HG03280 (cell line): ENCODE measurements at regions not wholly inside any gene's neighbourhood (a gene's known extent, or its start where the extent isn't known, plus 50 kb on each side); places are given as distances from the start of the nearest gene placed in this dataset.

Experiments used
- ATAC-seq: cut with Tn5 transposase; IDR thresholded peaks from one replicate; pipeline ENCODE4 v1.9.1; 2021; ENCODE audit warnings: mild to moderate bottlenecking, moderate library complexity; ENCODE audit not compliant: unreplicated experiment

DNA sequence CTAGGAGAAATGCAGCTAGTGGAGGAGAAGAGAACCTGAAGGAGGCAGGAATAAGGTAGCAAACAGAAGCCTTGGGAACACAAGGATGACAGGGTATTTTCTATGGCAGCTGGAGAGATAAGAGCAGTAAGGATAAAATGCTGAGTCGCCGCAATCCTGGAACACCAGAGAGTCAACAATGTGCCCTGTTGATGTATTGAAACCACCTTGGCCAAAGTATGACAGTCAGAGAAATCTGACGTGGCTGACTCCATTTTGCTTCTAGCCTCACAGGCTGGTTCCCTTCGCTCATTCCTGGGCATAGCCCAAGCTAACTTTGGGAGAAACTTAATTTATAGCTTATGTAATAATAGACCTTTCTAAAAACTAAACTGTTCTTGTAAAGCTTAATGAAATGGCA lies 56.6 kb upstream of the C4orf54 start:
- ATAC-seq: no peak

DNA sequence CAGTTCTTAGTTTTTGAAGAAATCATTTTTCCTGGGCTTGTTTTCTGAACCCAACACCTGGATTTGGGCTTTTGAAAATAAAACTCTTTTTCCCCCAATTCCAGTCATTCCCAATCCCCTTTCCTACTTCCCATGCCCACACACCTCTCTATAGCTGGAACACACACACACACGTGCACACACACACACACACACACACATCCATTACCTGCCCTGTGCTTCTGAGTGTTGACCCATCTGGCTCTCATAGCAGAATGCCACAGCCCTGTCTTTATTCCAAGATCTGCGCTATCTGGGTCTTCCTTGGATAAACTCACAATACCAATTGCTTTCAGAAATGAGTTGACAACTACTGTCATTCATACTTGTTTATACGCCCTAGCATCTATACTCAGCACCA lies 54.9 kb upstream of the C4orf54 start:
- no peak for ATAC-seq

DNA sequence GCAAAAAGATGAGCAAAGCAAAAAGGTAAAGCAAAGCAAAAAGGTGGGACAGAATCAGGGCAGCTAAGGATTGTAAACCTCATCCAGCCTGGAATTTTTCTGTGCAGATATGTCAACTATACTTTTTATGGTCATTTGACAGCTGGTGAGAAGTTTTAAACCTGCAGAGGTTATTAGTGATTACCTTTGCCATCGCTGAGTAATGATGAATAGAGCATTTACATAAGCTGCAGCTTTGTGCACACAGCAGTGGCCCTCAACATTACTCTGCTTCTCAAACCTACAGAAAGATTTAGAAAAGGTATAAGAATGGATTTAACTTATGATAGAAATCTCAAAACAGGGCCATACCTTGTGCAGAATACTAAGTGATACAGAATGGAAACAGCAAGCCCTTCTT lies 54.5 kb upstream of the C4orf54 start:
- ATAC-seq: no peak

DNA sequence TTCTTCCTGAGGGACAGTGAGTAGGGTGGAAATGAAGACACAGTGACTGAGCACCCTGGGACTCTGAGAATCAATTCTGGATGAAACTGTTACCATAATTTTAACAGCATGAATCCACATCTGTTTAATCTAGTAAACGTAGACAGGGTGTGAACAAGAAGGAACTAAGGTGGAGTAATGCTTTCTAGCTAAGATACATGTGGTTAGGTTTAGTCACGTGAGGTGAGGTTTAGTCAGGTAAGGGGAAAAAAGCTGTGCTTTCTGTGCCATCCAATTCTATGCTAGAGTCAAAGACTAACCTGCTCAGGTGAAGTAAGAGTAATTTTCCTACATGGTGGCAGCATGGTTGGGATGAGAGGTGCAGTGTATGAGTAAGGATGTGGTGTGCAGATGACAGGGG lies 54.0 kb upstream of the C4orf54 start:
- ATAC-seq: no peak

DNA sequence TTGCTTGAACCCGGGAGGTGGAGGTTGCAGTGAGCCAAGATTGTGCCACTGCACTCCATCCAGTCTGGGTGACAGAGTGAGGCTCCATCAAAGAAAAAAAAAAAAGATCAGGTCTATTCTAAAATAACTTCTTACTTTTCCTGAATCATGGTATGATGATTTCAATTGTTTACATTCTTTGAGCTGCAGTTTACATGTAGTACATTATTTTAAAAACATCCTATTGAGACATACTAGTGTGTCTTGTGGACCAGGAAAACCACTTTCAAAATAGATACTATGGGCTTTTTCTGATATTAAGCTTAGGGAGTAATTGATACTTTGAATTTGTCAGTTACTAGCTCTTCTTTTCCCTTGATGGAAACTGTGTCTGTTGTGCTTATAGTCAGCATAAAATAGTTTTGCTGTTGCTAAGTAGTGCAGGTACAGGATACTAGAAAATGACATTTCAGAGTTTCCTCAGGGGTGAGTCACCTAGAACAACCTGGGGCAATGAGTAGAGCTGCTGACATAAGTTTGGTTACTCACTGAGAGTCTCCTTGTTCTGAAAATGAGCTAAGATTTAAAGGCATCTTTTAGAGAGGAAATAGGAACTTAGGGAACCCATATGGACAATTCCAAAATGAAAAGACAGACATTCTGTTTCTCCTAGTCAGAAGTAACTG lies 53.2 kb upstream of the C4orf54 start:
- ATAC-seq: no peak

DNA sequence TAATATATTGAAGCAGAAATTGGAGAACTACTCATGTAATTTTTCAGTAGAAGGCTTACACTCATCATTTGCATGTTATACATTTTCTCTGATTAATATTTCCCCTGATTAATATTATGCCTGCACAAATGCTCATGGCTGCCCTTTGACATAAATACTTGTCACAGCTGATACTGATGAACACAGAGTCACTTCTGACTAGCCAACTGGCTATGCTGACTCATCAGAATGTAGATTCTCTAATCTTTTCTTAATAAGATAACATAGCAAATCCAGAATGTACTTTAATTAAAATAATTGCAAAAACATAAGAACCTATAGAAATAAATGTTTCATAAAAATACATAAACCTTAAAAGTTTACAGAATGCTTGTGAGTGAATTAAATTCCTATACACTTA lies 52.4 kb upstream of the C4orf54 start:
- no peak for ATAC-seq

DNA sequence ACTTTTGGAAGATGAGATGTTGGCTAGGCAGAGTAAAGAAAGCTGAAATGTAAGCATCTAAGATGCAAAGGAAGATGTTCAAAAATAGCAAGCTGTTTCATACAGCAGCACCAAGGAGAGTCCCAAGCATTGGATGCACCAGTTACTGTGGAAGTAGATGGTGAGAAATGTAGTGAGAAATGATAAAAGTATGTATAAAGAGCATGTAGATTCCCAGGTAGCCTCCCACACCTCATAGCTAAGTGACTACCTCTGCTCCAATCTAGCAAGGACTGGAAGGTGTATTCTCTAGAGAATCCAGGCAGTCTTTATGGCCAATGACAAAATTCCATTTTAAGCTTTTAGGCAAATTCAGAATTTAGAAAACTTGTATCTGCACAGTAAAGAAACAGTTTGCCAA lies 50.9 kb upstream of the C4orf54 start:
- no peak for ATAC-seq
